Kidney (tissue), 13 donors: ENCODE measurements at regions not wholly inside any gene's neighbourhood (a gene's known extent, or its start where the extent isn't known, plus 50 kb on each side); places are given as distances from the start of the nearest gene placed in this dataset.

Experiments
- DNase-seq, 5 donors: peaks; one replicate each; pipeline ENCODE4 v3.0.0-alpha.2; 2013 to 2020
- FAIRE-seq: peaks from 2 replicates; lab custom pipeline; 2012; peaks lifted over from hg19 to GRCh38; lab: Jason Lieb, UNC
- H3K27ac ChIP-seq, 2 donors: one replicate each; pipeline ENCODE4 v1.7.0; 2013; ENCODE audit warnings: low read depth in 2 of 2, low read length in 2 of 2, inconsistent platforms in 1 of 2
- H3K27me3 ChIP-seq: one replicate; pipeline ENCODE4 v1.7.1; 2013; ENCODE audit warnings: low read length, inconsistent platforms; ENCODE audit not compliant: control insufficient read depth, insufficient read depth
- H3K36me3 ChIP-seq, 3 donors: one replicate each; pipeline versions ENCODE4 v1.7.0 to v1.7.1; 2013; ENCODE audit warnings: low read length in 3 of 3, control low read depth in 1 of 3, inconsistent platforms in 1 of 3; ENCODE audit not compliant: insufficient read depth in 3 of 3, control insufficient read depth in 2 of 3
- H3K4me1 ChIP-seq, 3 donors: one replicate each; pipeline versions ENCODE4 v1.7.0 to v1.7.1; 2013; ENCODE audit warnings: low read length in 3 of 3, inconsistent platforms in 1 of 3, low read depth in 1 of 3; ENCODE audit not compliant: control insufficient read depth in 2 of 3, insufficient read depth in 2 of 3
- H3K4me3 ChIP-seq, 3 donors: one replicate each; pipeline versions ENCODE4 v1.7.0 to v1.8.1; 2013; ENCODE audit warnings: low read length in 3 of 3, control low read depth in 1 of 3, inconsistent platforms in 1 of 3
- H3K9ac ChIP-seq, 3 donors: one replicate each; pipeline versions ENCODE4 v1.7.0 to v1.7.1; 2013; ENCODE audit warnings: low read length in 3 of 3, control low read depth in 1 of 3, inconsistent platforms in 1 of 3
- H3K9me3 ChIP-seq, 3 donors: one replicate each; pipeline versions ENCODE4 v1.7.0 to v1.7.1; 2013; ENCODE audit warnings: low read length in 3 of 3, control low read depth in 1 of 3, inconsistent platforms in 1 of 3; ENCODE audit not compliant: control insufficient read depth in 2 of 3, insufficient read depth in 1 of 3
- intact Hi-C: fragments of 100-400 bp; cut with DNase I; formaldehyde crosslinking; loops from one replicate; pipeline ENCODE4 v1.11.1; 2022
- TF ChIP-seq, protein P1 (sequence below): IDR thresholded peaks from 3 replicates; pipeline ENCODE4 v1.5.1; 2012; ENCODE audit warnings: mild to moderate bottlenecking, moderate library complexity, borderline replicate concordance; ENCODE audit not compliant: insufficient read depth; ENCODE audit errors: extremely low read depth
- donor health status: control.
- donor health status: control.
- donor health status: control.
- donor health status: control.
- donor health status: control.
- donor health status: DM: yes; HTN: yes; CAD: no.
- donor health status: Normal renal cell carcinoma (clear cell type).

GRCh38 chr2:21353879-21354679 is 230.3 kb downstream of the TDRD15 start:
- FAIRE-seq, result no peak

GRCh38 chr2:21356086-21356856 is 232.5 kb downstream of the TDRD15 start:
- TF ChIP-seq, protein P1, sequence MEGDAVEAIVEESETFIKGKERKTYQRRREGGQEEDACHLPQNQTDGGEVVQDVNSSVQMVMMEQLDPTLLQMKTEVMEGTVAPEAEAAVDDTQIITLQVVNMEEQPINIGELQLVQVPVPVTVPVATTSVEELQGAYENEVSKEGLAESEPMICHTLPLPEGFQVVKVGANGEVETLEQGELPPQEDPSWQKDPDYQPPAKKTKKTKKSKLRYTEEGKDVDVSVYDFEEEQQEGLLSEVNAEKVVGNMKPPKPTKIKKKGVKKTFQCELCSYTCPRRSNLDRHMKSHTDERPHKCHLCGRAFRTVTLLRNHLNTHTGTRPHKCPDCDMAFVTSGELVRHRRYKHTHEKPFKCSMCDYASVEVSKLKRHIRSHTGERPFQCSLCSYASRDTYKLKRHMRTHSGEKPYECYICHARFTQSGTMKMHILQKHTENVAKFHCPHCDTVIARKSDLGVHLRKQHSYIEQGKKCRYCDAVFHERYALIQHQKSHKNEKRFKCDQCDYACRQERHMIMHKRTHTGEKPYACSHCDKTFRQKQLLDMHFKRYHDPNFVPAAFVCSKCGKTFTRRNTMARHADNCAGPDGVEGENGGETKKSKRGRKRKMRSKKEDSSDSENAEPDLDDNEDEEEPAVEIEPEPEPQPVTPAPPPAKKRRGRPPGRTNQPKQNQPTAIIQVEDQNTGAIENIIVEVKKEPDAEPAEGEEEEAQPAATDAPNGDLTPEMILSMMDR, result no peak
- no peak overlapping the region for H3K4me3 ChIP-seq
- no peak overlapping the region for H3K9ac ChIP-seq
- no peaks in the 10 kb centered on the region for H3K9me3 ChIP-seq
- intact Hi-C loops, result no loop called here
- H3K36me3 ChIP-seq, result no peaks in the 10 kb centered on the region
- H3K4me1 ChIP-seq, result no peaks in the 10 kb centered on the region
- H3K27ac ChIP-seq, result no peak overlapping the region
- FAIRE-seq, result no peak
- H3K27me3 ChIP-seq, result no peaks in the 10 kb centered on the region
- peak in 4 of 5 donors; percentile 44 to 71 (median 55) for DNase-seq

More at GRCh38 chr2:21353879-21354679, 230.3 kb downstream of the TDRD15 start:
- Histone ChIP-seq H3K27ac (no peak overlapping the region), H3K36me3 (no peaks in the 10 kb centered on the region), H3K4me3 (no peak overlapping the region), H3K4me1 (no peaks in the 10 kb centered on the region), H3K27me3 (no peaks in the 10 kb centered on the region), H3K9me3 (no peaks in the 10 kb centered on the region), H3K9ac (no peak overlapping the region)
- TF ChIP-seq, protein P1, result no peak
- intact Hi-C loops, result no loop called here
- DNase-seq, result no peak

- H3K9ac ChIP-seq, result no peak overlapping the region
- H3K27ac ChIP-seq, result no peak overlapping the region
- no peaks in the 10 kb centered on the region for H3K36me3 ChIP-seq
- intact Hi-C loops, result no loop called here
- H3K4me3 ChIP-seq, result no peak overlapping the region
- FAIRE-seq, result no peak
- DNase-seq, result no peak
- no peaks in the 10 kb centered on the region for H3K4me1 ChIP-seq
- H3K27me3 ChIP-seq, result no peaks in the 10 kb centered on the region
- no peaks in the 10 kb centered on the region for H3K9me3 ChIP-seq
- TF ChIP-seq, protein P1, result no peak
Observed at GRCh38 chr2:21356857-21357255, 233.1 kb downstream of the TDRD15 start.
